ENCODE measurements at regions not wholly inside any gene's neighbourhood (a gene's known extent, or its start where the extent isn't known, plus 50 kb on each side); places are given as distances from the start of the nearest gene placed in this dataset.

GRCh38 chr4:24003926-24004325, 114.1 kb upstream of the PPARGC1A start:
- Histone ChIP-seq H3K4me3 (ENCODE audit: low read length) (no peak overlapping the region), H3K27me3 (ENCODE audit: control insufficient read depth, insufficient read depth, low read length) (no peaks in the 10 kb centered on the region), H3K36me3 (ENCODE audit: control insufficient read depth, insufficient read depth, low read length) (no peaks in the 10 kb centered on the region), H3K9ac (ENCODE audit: low read length) (no peak overlapping the region), H3K9me3 (ENCODE audit: control insufficient read depth, low read length) (no peaks in the 10 kb centered on the region), H3K4me1 (ENCODE audit: control insufficient read depth, insufficient read depth, low read length) (no peaks in the 10 kb centered on the region)

GRCh38 chr4:24003496-24003895, 113.6 kb upstream of the PPARGC1A start:
- H3K4me1 ChIP-seq (ENCODE audit: control insufficient read depth, insufficient read depth, low read length) = no peaks in the 10 kb centered on the region
- H3K9me3 ChIP-seq (ENCODE audit: control insufficient read depth, low read length) = no peaks in the 10 kb centered on the region
- H3K9ac ChIP-seq (ENCODE audit: low read length) = no peak overlapping the region
- no peaks in the 10 kb centered on the region for H3K36me3 ChIP-seq (ENCODE audit: control insufficient read depth, insufficient read depth, low read length)
- H3K27me3 ChIP-seq (ENCODE audit: control insufficient read depth, insufficient read depth, low read length) = no peaks in the 10 kb centered on the region
- no peak overlapping the region for H3K4me3 ChIP-seq (ENCODE audit: low read length)

- Histone ChIP-seq H3K9me3 (ENCODE audit: control insufficient read depth, low read length) (no peaks in the 10 kb centered on the region), H3K4me3 (ENCODE audit: low read length) (no peak overlapping the region), H3K4me1 (ENCODE audit: control insufficient read depth, insufficient read depth, low read length) (no peaks in the 10 kb centered on the region), H3K9ac (ENCODE audit: low read length) (no peak overlapping the region), H3K36me3 (ENCODE audit: control insufficient read depth, insufficient read depth, low read length) (no peaks in the 10 kb centered on the region), H3K27me3 (ENCODE audit: control insufficient read depth, insufficient read depth, low read length) (no peaks in the 10 kb centered on the region)
Observed at GRCh38 chr4:24002330-24002966, 112.6 kb upstream of the PPARGC1A start.

- Histone ChIP-seq H3K4me1 (ENCODE audit: control insufficient read depth, insufficient read depth, low read length) (no peaks in the 10 kb centered on the region), H3K36me3 (ENCODE audit: control insufficient read depth, insufficient read depth, low read length) (no peaks in the 10 kb centered on the region), H3K9me3 (ENCODE audit: control insufficient read depth, low read length) (no peaks in the 10 kb centered on the region), H3K9ac (ENCODE audit: low read length) (no peak overlapping the region), H3K4me3 (ENCODE audit: low read length) (no peak overlapping the region), H3K27me3 (ENCODE audit: control insufficient read depth, insufficient read depth, low read length) (no peaks in the 10 kb centered on the region)
Observed at GRCh38 chr4:24001486-24002329, 111.9 kb upstream of the PPARGC1A start.

GRCh38 chr4:24000470-24000831, 110.6 kb upstream of the PPARGC1A start:
- Histone ChIP-seq H3K4me3 (ENCODE audit: low read length) (no peak overlapping the region), H3K4me1 (ENCODE audit: control insufficient read depth, insufficient read depth, low read length) (no peaks in the 10 kb centered on the region), H3K9ac (ENCODE audit: low read length) (no peak overlapping the region), H3K27me3 (ENCODE audit: control insufficient read depth, insufficient read depth, low read length) (no peaks in the 10 kb centered on the region), H3K36me3 (ENCODE audit: control insufficient read depth, insufficient read depth, low read length) (no peaks in the 10 kb centered on the region), H3K9me3 (ENCODE audit: control insufficient read depth, low read length) (no peaks in the 10 kb centered on the region)

GRCh38 chr4:23999714-24000469, 110.0 kb upstream of the PPARGC1A start:
- H3K27me3 ChIP-seq (ENCODE audit: control insufficient read depth, insufficient read depth, low read length) = no peaks in the 10 kb centered on the region
- H3K36me3 ChIP-seq (ENCODE audit: control insufficient read depth, insufficient read depth, low read length) = no peaks in the 10 kb centered on the region
- no peaks in the 10 kb centered on the region for H3K9me3 ChIP-seq (ENCODE audit: control insufficient read depth, low read length)
- H3K4me1 ChIP-seq (ENCODE audit: control insufficient read depth, insufficient read depth, low read length) = no peaks in the 10 kb centered on the region
- H3K9ac ChIP-seq (ENCODE audit: low read length) = no peak overlapping the region
- H3K4me3 ChIP-seq (ENCODE audit: low read length) = no peak overlapping the region

- Histone ChIP-seq H3K4me3 (ENCODE audit: low read length) (no peak overlapping the region), H3K9ac (ENCODE audit: low read length) (no peak overlapping the region), H3K27me3 (ENCODE audit: control insufficient read depth, insufficient read depth, low read length) (no peaks in the 10 kb centered on the region), H3K9me3 (ENCODE audit: control insufficient read depth, low read length) (no peaks in the 10 kb centered on the region), H3K4me1 (ENCODE audit: control insufficient read depth, insufficient read depth, low read length) (no peaks in the 10 kb centered on the region), H3K36me3 (ENCODE audit: control insufficient read depth, insufficient read depth, low read length) (no peaks in the 10 kb centered on the region)
Observed at GRCh38 chr4:23993373-23993772, 103.5 kb upstream of the PPARGC1A start.

GRCh38 chr4:23991444-23991843, 101.6 kb upstream of the PPARGC1A start:
- no peak overlapping the region for H3K9ac ChIP-seq (ENCODE audit: low read length)
- no peaks in the 10 kb centered on the region for H3K9me3 ChIP-seq (ENCODE audit: control insufficient read depth, low read length)
- no peak overlapping the region for H3K4me3 ChIP-seq (ENCODE audit: low read length)
- H3K4me1 ChIP-seq (ENCODE audit: control insufficient read depth, insufficient read depth, low read length) = no peaks in the 10 kb centered on the region
- no peaks in the 10 kb centered on the region for H3K36me3 ChIP-seq (ENCODE audit: control insufficient read depth, insufficient read depth, low read length)
- H3K27me3 ChIP-seq (ENCODE audit: control insufficient read depth, insufficient read depth, low read length) = no peaks in the 10 kb centered on the region

- no peaks in the 10 kb centered on the region for H3K27me3 ChIP-seq (ENCODE audit: control insufficient read depth, insufficient read depth, low read length)
- no peaks in the 10 kb centered on the region for H3K36me3 ChIP-seq (ENCODE audit: control insufficient read depth, insufficient read depth, low read length)
Observed at GRCh38 chr4:23986270-23986669, 96.4 kb upstream of the PPARGC1A start.

GRCh38 chr4:23981328-23981727, 91.5 kb upstream of the PPARGC1A start:
- no peaks in the 10 kb centered on the region for H3K36me3 ChIP-seq (ENCODE audit: control insufficient read depth, insufficient read depth, low read length)
- H3K4me3 ChIP-seq (ENCODE audit: low read length) = no peak overlapping the region
- H3K9ac ChIP-seq (ENCODE audit: low read length) = no peak overlapping the region
- H3K9me3 ChIP-seq (ENCODE audit: control insufficient read depth, low read length) = no peaks in the 10 kb centered on the region
- H3K4me1 ChIP-seq (ENCODE audit: control insufficient read depth, insufficient read depth, low read length) = no peaks in the 10 kb centered on the region
- H3K27me3 ChIP-seq (ENCODE audit: control insufficient read depth, insufficient read depth, low read length) = no peaks in the 10 kb centered on the region

More at GRCh38 chr4:23986270-23986669, 96.4 kb upstream of the PPARGC1A start:
- Histone ChIP-seq H3K4me1 (ENCODE audit: control insufficient read depth, insufficient read depth, low read length) (no peaks in the 10 kb centered on the region), H3K9ac (ENCODE audit: low read length) (no peak overlapping the region), H3K9me3 (ENCODE audit: control insufficient read depth, low read length) (no peaks in the 10 kb centered on the region), H3K4me3 (ENCODE audit: low read length) (no peak overlapping the region)

- Histone ChIP-seq H3K9me3 (ENCODE audit: control insufficient read depth, low read length) (no peaks in the 10 kb centered on the region), H3K9ac (ENCODE audit: low read length) (no peak overlapping the region), H3K4me3 (ENCODE audit: low read length) (no peak overlapping the region), H3K27me3 (ENCODE audit: control insufficient read depth, insufficient read depth, low read length) (no peaks in the 10 kb centered on the region), H3K36me3 (ENCODE audit: control insufficient read depth, insufficient read depth, low read length) (no peaks in the 10 kb centered on the region), H3K4me1 (ENCODE audit: control insufficient read depth, insufficient read depth, low read length) (peaks cover 4% of the 10 kb centered on the region)
Observed at GRCh38 chr4:23979534-23979933, 89.7 kb upstream of the PPARGC1A start.

GRCh38 chr4:23978002-23978401, 88.2 kb upstream of the PPARGC1A start:
- Histone ChIP-seq H3K27me3 (ENCODE audit: control insufficient read depth, insufficient read depth, low read length) (no peaks in the 10 kb centered on the region), H3K9me3 (ENCODE audit: control insufficient read depth, low read length) (no peaks in the 10 kb centered on the region), H3K4me3 (ENCODE audit: low read length) (no peak overlapping the region), H3K9ac (ENCODE audit: low read length) (no peak overlapping the region), H3K36me3 (ENCODE audit: control insufficient read depth, insufficient read depth, low read length) (no peaks in the 10 kb centered on the region), H3K4me1 (ENCODE audit: control insufficient read depth, insufficient read depth, low read length) (peaks cover 4% of the 10 kb centered on the region)

All from mucosa of stomach (tissue), 1 donor.